GM23338 (cell line): ENCODE measurements at regions not wholly inside any gene's neighbourhood (a gene's known extent, or its start where the extent isn't known, plus 50 kb on each side); places are given as distances from the start of the nearest gene placed in this dataset.

Source experiments
- ATAC-seq: fragments of 200-7000 bp; cut with Tn5 transposase; 3 replicates; pipeline ENCODE4 v1.9.1; 2020
- DNase-seq: peaks from one replicate; pipeline ENCODE4 v3.0.0-alpha.2; 2015; ENCODE audit warnings: low spot score
- H2AFZ ChIP-seq: fragments of 200-600 bp; sonication (generic); 2 replicates; pipeline ENCODE4 v1.8.0; 2016; ENCODE audit warnings: antibody characterized with exemption, mild to moderate bottlenecking, moderate library complexity
- H3F3A ChIP-seq: fragments of 200-600 bp; sonication (generic); replicated peaks from 2 replicates; pipeline ENCODE4 v1.8.0; 2017; ENCODE audit warnings: antibody characterized with exemption, mixed run types, low read depth
- H3K27ac ChIP-seq: fragments of 200-600 bp; sonication (generic); 2 replicates; pipeline ENCODE4 v1.6.1; 2016; ENCODE audit warnings: low read depth
- H3K27me3 ChIP-seq: fragments of 200-600 bp; sonication (generic); 2 replicates; pipeline ENCODE4 v1.8.0; 2016; ENCODE audit warnings: mild to moderate bottlenecking, mixed run types, moderate library complexity; ENCODE audit not compliant: insufficient read depth
- H3K36me3 ChIP-seq: fragments of 200-600 bp; sonication (generic); 2 replicates; pipeline ENCODE4 v1.8.0; 2016; ENCODE audit warnings: mild to moderate bottlenecking; ENCODE audit not compliant: insufficient read depth
- H3K4me1 ChIP-seq: fragments of 200-600 bp; sonication (generic); 2 replicates; pipeline ENCODE4 v1.8.0; 2016; ENCODE audit warnings: mild to moderate bottlenecking, moderate library complexity; ENCODE audit not compliant: insufficient read depth
- H3K4me2 ChIP-seq: fragments of 200-600 bp; sonication (generic); 2 replicates; pipeline ENCODE4 v1.7.1; 2017; ENCODE audit warnings: mixed run types
- H3K4me3 ChIP-seq: fragments of 200-600 bp; sonication (generic); 2 replicates; pipeline ENCODE4 v1.6.1; 2016; ENCODE audit warnings: mixed run types
- H3K79me2 ChIP-seq: fragments of 200-600 bp; sonication (generic); replicated peaks from 2 replicates; pipeline ENCODE4 v1.8.0; 2017; ENCODE audit warnings: mild to moderate bottlenecking; ENCODE audit not compliant: insufficient read depth
- H3K9me2 ChIP-seq: fragments of 200-600 bp; sonication (generic); 2 replicates; pipeline ENCODE4 v1.8.0; 2017; ENCODE audit not compliant: insufficient read depth
- H4K20me1 ChIP-seq: fragments of 200-600 bp; sonication (generic); replicated peaks from 2 replicates; pipeline ENCODE4 v1.8.0; 2017; ENCODE audit warnings: mild to moderate bottlenecking; ENCODE audit not compliant: insufficient read depth
- H3K27ac Mint-ChIP-seq: 2 replicates; pipeline ENCODE4 v1.8.0; 2020; ENCODE audit warnings: inconsistent platforms, mild to moderate bottlenecking, moderate library complexity, mixed read lengths
- H3K27me3 Mint-ChIP-seq: 3 replicates; pipeline ENCODE4 v1.8.0; 2022; ENCODE audit warnings: low read depth, mild to moderate bottlenecking, moderate library complexity, mixed read lengths, inconsistent platforms; ENCODE audit not compliant: insufficient read depth, poor library complexity
- H3K36me3 Mint-ChIP-seq: 3 replicates; pipeline ENCODE4 v1.8.0; 2021; ENCODE audit warnings: low read depth, mild to moderate bottlenecking, inconsistent platforms, moderate library complexity, mixed read lengths
- H3K4me1 Mint-ChIP-seq: 3 replicates; pipeline ENCODE4 v1.8.0; 2020; ENCODE audit warnings: mild to moderate bottlenecking, inconsistent platforms, mixed read lengths
- H3K4me3 Mint-ChIP-seq: 3 replicates; pipeline ENCODE4 v1.8.0; 2021; ENCODE audit warnings: moderate library complexity, mild to moderate bottlenecking, inconsistent platforms, mixed read lengths
- H3K9me3 Mint-ChIP-seq: 3 replicates; pipeline ENCODE4 v1.8.0; 2020; ENCODE audit warnings: moderate library complexity, mild to moderate bottlenecking, inconsistent platforms, mixed read lengths
- CREB1 ChIP-seq: fragments of 250-450 bp; sonication (Bioruptor Pico); IDR thresholded peaks from 2 replicates; pipeline ENCODE4 v1.5.0; 2020; ENCODE audit warnings: low read depth, mild to moderate bottlenecking, moderate library complexity
- EZH2 ChIP-seq: fragments of 200-600 bp; sonication (generic); IDR thresholded peaks from one replicate; pipeline ENCODE4 v1.8.0; 2017; ENCODE audit warnings: antibody characterized with exemption, mild to moderate bottlenecking, low read depth; ENCODE audit not compliant: unreplicated experiment
- EZH2phosphoT487 ChIP-seq: fragments of 200-600 bp; sonication (generic); IDR thresholded peaks from one replicate; pipeline ENCODE4 v1.8.1; 2018; ENCODE audit warnings: antibody characterized with exemption; ENCODE audit not compliant: unreplicated experiment
- JUNB ChIP-seq: IDR thresholded peaks from one replicate; pipeline ENCODE4 v1.6.1; 2016; ENCODE audit warnings: antibody characterized with exemption; ENCODE audit not compliant: unreplicated experiment
- NANOG ChIP-seq: IDR thresholded peaks from 2 replicates; pipeline ENCODE4 v1.6.1; 2016; ENCODE audit warnings: antibody characterized with exemption, borderline replicate concordance
- POLR2AphosphoS5 ChIP-seq: IDR thresholded peaks from 2 replicates; pipeline ENCODE4 v1.6.1; 2016; ENCODE audit warnings: antibody characterized with exemption, low read depth
- STAT1 ChIP-seq: IDR thresholded peaks from one replicate; pipeline ENCODE4 v1.6.1; 2016; ENCODE audit warnings: antibody characterized with exemption; ENCODE audit not compliant: unreplicated experiment
- ZNF114 ChIP-seq: fragments of 250-450 bp; sonication (Bioruptor Pico); IDR thresholded peaks from 2 replicates; pipeline ENCODE4 v1.5.0; 2020; ENCODE audit warnings: mild to moderate bottlenecking, moderate library complexity
- ZNF331 ChIP-seq: fragments of 250-450 bp; sonication (Bioruptor Pico); IDR thresholded peaks from 2 replicates; pipeline ENCODE4 v1.5.0; 2020; ENCODE audit warnings: low read depth, mild to moderate bottlenecking, moderate library complexity
- TF ChIP-seq, protein P1 (sequence below): fragments of 250-450 bp; sonication (Bioruptor Pico); IDR thresholded peaks from 2 replicates; pipeline ENCODE4 v1.5.0; 2020; ENCODE audit warnings: mild to moderate bottlenecking, moderate library complexity
- TF ChIP-seq, protein P2 (sequence below), 2 experiments: fragments of 200-600 bp in 1 of 2; sonication (generic) in 1 of 2; conservative IDR thresholded peaks; 2 replicates each; pipeline versions ENCODE4 v1.5.1 to v1.6.1; 2016 to 2017; ENCODE audit warnings: antibody characterized with exemption in 2 of 2, low read depth in 2 of 2, mild to moderate bottlenecking in 2 of 2, moderate library complexity in 1 of 2
- TF ChIP-seq, protein P3 (sequence below): IDR thresholded peaks from 2 replicates; pipeline ENCODE4 v1.6.1; 2016; ENCODE audit warnings: antibody characterized with exemption
- TF ChIP-seq, protein P4 (sequence below): IDR thresholded peaks from one replicate; pipeline ENCODE4 v1.6.1; 2018; ENCODE audit warnings: antibody characterized with exemption; ENCODE audit not compliant: unreplicated experiment

DNA sequence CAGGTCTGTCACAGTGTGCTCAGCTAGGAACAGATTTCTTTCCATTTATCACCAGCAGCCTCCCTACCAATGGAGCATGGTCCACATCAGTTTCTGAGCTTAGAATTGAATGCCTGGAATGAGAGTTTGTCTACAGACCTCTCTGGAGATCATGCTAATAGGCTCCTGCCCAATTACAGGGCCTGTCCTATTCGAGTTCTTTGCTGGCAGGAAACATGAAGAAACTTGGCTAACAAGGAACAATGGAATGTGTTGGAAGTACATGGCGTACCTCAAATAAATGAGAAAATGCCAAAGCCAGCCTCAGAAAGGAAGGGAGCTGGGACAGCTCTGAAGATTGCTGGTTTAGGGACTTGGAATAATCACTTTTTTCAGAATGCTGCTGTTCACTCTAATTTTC is 186.0 kb upstream of the AKR1E2 start:
- no peaks in the 10 kb centered on the region for H3F3A ChIP-seq
- H3K27me3 ChIP-seq: no peaks in the 10 kb centered on the region
- TF ChIP-seq, protein P1, sequence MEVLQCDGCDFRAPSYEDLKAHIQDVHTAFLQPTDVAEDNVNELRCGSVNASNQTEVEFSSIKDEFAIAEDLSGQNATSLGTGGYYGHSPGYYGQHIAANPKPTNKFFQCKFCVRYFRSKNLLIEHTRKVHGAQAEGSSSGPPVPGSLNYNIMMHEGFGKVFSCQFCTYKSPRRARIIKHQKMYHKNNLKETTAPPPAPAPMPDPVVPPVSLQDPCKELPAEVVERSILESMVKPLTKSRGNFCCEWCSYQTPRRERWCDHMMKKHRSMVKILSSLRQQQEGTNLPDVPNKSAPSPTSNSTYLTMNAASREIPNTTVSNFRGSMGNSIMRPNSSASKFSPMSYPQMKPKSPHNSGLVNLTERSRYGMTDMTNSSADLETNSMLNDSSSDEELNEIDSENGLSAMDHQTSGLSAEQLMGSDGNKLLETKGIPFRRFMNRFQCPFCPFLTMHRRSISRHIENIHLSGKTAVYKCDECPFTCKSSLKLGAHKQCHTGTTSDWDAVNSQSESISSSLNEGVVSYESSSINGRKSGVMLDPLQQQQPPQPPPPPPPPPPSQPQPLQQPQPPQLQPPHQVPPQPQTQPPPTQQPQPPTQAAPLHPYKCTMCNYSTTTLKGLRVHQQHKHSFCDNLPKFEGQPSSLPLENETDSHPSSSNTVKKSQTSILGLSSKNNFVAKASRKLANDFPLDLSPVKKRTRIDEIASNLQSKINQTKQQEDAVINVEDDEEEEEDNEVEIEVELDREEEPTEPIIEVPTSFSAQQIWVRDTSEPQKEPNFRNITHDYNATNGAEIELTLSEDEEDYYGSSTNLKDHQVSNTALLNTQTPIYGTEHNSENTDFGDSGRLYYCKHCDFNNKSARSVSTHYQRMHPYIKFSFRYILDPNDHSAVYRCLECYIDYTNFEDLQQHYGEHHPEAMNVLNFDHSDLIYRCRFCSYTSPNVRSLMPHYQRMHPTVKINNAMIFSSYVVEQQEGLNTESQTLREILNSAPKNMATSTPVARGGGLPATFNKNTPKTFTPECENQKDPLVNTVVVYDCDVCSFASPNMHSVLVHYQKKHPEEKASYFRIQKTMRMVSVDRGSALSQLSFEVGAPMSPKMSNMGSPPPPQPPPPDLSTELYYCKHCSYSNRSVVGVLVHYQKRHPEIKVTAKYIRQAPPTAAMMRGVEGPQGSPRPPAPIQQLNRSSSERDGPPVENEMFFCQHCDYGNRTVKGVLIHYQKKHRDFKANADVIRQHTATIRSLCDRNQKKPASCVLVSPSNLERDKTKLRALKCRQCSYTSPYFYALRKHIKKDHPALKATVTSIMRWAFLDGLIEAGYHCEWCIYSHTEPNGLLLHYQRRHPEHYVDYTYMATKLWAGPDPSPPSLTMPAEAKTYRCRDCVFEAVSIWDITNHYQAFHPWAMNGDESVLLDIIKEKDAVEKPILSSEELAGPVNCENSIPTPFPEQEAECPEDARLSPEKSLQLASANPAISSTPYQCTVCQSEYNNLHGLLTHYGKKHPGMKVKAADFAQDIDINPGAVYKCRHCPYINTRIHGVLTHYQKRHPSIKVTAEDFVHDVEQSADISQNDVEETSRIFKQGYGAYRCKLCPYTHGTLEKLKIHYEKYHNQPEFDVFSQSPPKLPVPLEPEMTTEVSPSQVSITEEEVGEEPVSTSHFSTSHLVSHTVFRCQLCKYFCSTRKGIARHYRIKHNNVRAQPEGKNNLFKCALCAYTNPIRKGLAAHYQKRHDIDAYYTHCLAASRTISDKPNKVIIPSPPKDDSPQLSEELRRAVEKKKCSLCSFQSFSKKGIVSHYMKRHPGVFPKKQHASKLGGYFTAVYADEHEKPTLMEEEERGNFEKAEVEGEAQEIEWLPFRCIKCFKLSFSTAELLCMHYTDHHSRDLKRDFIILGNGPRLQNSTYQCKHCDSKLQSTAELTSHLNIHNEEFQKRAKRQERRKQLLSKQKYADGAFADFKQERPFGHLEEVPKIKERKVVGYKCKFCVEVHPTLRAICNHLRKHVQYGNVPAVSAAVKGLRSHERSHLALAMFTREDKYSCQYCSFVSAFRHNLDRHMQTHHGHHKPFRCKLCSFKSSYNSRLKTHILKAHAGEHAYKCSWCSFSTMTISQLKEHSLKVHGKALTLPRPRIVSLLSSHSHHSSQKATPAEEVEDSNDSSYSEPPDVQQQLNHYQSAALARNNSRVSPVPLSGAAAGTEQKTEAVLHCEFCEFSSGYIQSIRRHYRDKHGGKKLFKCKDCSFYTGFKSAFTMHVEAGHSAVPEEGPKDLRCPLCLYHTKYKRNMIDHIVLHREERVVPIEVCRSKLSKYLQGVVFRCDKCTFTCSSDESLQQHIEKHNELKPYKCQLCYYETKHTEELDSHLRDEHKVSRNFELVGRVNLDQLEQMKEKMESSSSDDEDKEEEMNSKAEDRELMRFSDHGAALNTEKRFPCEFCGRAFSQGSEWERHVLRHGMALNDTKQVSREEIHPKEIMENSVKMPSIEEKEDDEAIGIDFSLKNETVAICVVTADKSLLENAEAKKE: no peak
- TF ChIP-seq CREB1 (CRISPR knock-in tag) (no peak), ZNF114 (CRISPR knock-in tag) (no peak), NANOG (no peak), EZH2phosphoT487 (no peak), STAT1 (no peak), POLR2AphosphoS5 (no peak), ZNF331 (CRISPR knock-in tag) (no peak), EZH2 (no peak), JUNB (no peak)
- TF ChIP-seq, protein P2, sequence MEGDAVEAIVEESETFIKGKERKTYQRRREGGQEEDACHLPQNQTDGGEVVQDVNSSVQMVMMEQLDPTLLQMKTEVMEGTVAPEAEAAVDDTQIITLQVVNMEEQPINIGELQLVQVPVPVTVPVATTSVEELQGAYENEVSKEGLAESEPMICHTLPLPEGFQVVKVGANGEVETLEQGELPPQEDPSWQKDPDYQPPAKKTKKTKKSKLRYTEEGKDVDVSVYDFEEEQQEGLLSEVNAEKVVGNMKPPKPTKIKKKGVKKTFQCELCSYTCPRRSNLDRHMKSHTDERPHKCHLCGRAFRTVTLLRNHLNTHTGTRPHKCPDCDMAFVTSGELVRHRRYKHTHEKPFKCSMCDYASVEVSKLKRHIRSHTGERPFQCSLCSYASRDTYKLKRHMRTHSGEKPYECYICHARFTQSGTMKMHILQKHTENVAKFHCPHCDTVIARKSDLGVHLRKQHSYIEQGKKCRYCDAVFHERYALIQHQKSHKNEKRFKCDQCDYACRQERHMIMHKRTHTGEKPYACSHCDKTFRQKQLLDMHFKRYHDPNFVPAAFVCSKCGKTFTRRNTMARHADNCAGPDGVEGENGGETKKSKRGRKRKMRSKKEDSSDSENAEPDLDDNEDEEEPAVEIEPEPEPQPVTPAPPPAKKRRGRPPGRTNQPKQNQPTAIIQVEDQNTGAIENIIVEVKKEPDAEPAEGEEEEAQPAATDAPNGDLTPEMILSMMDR (conservative IDR thresholded peaks at IDR 0.05; ENCODE audit: low read depth in 2 of 2): no peak
- TF ChIP-seq, protein P3, sequence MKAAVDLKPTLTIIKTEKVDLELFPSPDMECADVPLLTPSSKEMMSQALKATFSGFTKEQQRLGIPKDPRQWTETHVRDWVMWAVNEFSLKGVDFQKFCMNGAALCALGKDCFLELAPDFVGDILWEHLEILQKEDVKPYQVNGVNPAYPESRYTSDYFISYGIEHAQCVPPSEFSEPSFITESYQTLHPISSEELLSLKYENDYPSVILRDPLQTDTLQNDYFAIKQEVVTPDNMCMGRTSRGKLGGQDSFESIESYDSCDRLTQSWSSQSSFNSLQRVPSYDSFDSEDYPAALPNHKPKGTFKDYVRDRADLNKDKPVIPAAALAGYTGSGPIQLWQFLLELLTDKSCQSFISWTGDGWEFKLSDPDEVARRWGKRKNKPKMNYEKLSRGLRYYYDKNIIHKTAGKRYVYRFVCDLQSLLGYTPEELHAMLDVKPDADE: no peak
- TF ChIP-seq, protein P4, sequence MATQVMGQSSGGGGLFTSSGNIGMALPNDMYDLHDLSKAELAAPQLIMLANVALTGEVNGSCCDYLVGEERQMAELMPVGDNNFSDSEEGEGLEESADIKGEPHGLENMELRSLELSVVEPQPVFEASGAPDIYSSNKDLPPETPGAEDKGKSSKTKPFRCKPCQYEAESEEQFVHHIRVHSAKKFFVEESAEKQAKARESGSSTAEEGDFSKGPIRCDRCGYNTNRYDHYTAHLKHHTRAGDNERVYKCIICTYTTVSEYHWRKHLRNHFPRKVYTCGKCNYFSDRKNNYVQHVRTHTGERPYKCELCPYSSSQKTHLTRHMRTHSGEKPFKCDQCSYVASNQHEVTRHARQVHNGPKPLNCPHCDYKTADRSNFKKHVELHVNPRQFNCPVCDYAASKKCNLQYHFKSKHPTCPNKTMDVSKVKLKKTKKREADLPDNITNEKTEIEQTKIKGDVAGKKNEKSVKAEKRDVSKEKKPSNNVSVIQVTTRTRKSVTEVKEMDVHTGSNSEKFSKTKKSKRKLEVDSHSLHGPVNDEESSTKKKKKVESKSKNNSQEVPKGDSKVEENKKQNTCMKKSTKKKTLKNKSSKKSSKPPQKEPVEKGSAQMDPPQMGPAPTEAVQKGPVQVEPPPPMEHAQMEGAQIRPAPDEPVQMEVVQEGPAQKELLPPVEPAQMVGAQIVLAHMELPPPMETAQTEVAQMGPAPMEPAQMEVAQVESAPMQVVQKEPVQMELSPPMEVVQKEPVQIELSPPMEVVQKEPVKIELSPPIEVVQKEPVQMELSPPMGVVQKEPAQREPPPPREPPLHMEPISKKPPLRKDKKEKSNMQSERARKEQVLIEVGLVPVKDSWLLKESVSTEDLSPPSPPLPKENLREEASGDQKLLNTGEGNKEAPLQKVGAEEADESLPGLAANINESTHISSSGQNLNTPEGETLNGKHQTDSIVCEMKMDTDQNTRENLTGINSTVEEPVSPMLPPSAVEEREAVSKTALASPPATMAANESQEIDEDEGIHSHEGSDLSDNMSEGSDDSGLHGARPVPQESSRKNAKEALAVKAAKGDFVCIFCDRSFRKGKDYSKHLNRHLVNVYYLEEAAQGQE: no peak
- 0 out of 2 replicates have a peak, but pooled peaks cover 2% of the 10 kb centered on the region for H3K9me2 ChIP-seq
- H3K4me2 ChIP-seq: no peak overlapping the region
- H3K79me2 ChIP-seq: no peaks in the 10 kb centered on the region
- no peaks in the 10 kb centered on the region for H3K36me3 ChIP-seq
- no peak overlapping the region for H2AFZ ChIP-seq
- ATAC-seq: no peak
- H3K4me1 ChIP-seq: no peaks in the 10 kb centered on the region
- Mint-ChIP-seq H3K4me3 (no peak overlapping the region), H3K27me3 (no peaks in the 10 kb centered on the region), H3K4me1 (no peaks in the 10 kb centered on the region), H3K9me3 (no peaks in the 10 kb centered on the region), H3K36me3 (no peaks in the 10 kb centered on the region), H3K27ac (no peak overlapping the region)
- no peak overlapping the region for H3K4me3 ChIP-seq
- DNase-seq: no peak
- no peak overlapping the region for H3K27ac ChIP-seq
- H4K20me1 ChIP-seq: no peaks in the 10 kb centered on the region
